IMR-90 (cell line): ENCODE measurements at regions not wholly inside any gene's neighbourhood (a gene's known extent, or its start where the extent isn't known, plus 50 kb on each side); places are given as distances from the start of the nearest gene placed in this dataset.

ENCODE experiments used
- ATAC-seq: fragments of 200-7000 bp; cut with Tn5 transposase; 2 replicates; pipeline ENCODE4 v1.9.1; 2020; ENCODE audit warnings: low read depth, mild to moderate bottlenecking, moderate library complexity
- BruUV-seq: library from RNA; stranded (reverse); fragments of 400-500 nt; replicated peaks from 2 replicates; lab custom pipeline; 2021; lab: Mats Ljungman, UMichigan
- CTCF ChIA-PET: fragments of 300-600 bp; formaldehyde crosslinking; extraction: SDS; loops from one replicate; lab custom pipeline; 2021; ENCODE audit warnings: antibody characterized with exemption; lab: Yijun Ruan, JAX
- POLR2A ChIA-PET: fragments of 300-600 bp; sonication (Branson Sonifier 250); formaldehyde crosslinking; loops from one replicate; lab custom pipeline; 2022; ENCODE audit warnings: antibody characterized with exemption; ENCODE audit not compliant: unreplicated experiment; lab: Charles Lee
- DNase-seq: peaks from one replicate; pipeline ENCODE4 v3.0.0; 2013
- H2AFZ ChIP-seq: replicated peaks from 2 replicates; pipeline ENCODE3; 2013; ENCODE audit warnings: low read length, mild to moderate bottlenecking; ENCODE audit not compliant: poor library complexity
- H2AK5ac ChIP-seq: 2 replicates; pipeline ENCODE4 v1.6.1; 2013; ENCODE audit warnings: low read depth, low read length, inconsistent platforms
- H2AK9ac ChIP-seq: replicated peaks from 2 replicates; pipeline ENCODE3; 2013; ENCODE audit warnings: mild to moderate bottlenecking, low read depth, low read length, moderate library complexity; ENCODE audit not compliant: poor library complexity
- H2BK120ac ChIP-seq: 2 replicates; pipeline ENCODE4 v1.6.1; 2013; ENCODE audit warnings: low read depth, low read length, inconsistent platforms
- H2BK15ac ChIP-seq: 3 replicates; pipeline ENCODE4 v1.6.1; 2013; ENCODE audit warnings: low read depth, low read length, inconsistent platforms
- H2BK20ac ChIP-seq: 2 replicates; pipeline ENCODE4 v1.6.1; 2013; ENCODE audit warnings: low read depth, mild to moderate bottlenecking, inconsistent platforms, low read length, moderate library complexity
- H2BK5ac ChIP-seq: 2 replicates; pipeline ENCODE4 v1.6.1; 2013; ENCODE audit warnings: mild to moderate bottlenecking, low read depth, low read length, inconsistent platforms; ENCODE audit not compliant: poor library complexity, severe bottlenecking
- H3K14ac ChIP-seq: replicated peaks from 2 replicates; pipeline ENCODE4 v1.6.1; 2013; ENCODE audit warnings: low read depth, low read length, inconsistent platforms
- H3K18ac ChIP-seq: 2 replicates; pipeline ENCODE4 v1.6.1; 2013; ENCODE audit warnings: low read depth, low read length, control low read depth
- H3K23ac ChIP-seq: 2 replicates; pipeline ENCODE4 v1.6.1; 2013; ENCODE audit warnings: low read depth, low read length, inconsistent platforms
- H3K27ac ChIP-seq: 2 replicates; pipeline ENCODE4 v1.5.1; 2013; ENCODE audit warnings: mild to moderate bottlenecking, control low read depth, low read length; ENCODE audit not compliant: insufficient read depth
- H3K27me3 ChIP-seq: 2 replicates; pipeline ENCODE4 v1.6.1; 2013; ENCODE audit warnings: low read length; ENCODE audit not compliant: control insufficient read depth, insufficient read depth
- H3K36me3 ChIP-seq: 2 replicates; pipeline ENCODE4 v1.6.1; 2013; ENCODE audit warnings: low read length, mixed read lengths; ENCODE audit not compliant: control insufficient read depth, insufficient read depth
- H3K4ac ChIP-seq: 2 replicates; pipeline ENCODE4 v1.6.1; 2013; ENCODE audit warnings: low read depth, low read length, inconsistent platforms
- H3K4me1 ChIP-seq: 2 replicates; pipeline ENCODE4 v1.6.1; 2013; ENCODE audit warnings: low read length, mixed read lengths; ENCODE audit not compliant: control insufficient read depth, insufficient read depth
- H3K4me2 ChIP-seq: 2 replicates; pipeline ENCODE4 v1.6.1; 2013; ENCODE audit warnings: low read depth, mild to moderate bottlenecking, control low read depth, low read length, moderate library complexity
- H3K4me3 ChIP-seq: 2 replicates; pipeline ENCODE4 v1.5.1; 2013; ENCODE audit warnings: low read depth, mild to moderate bottlenecking, control low read depth, low read length, moderate library complexity; ENCODE audit not compliant: insufficient read depth
- H3K56ac ChIP-seq: 2 replicates; pipeline ENCODE4 v1.6.1; 2013; ENCODE audit warnings: low read length, inconsistent platforms; ENCODE audit not compliant: insufficient read depth; ENCODE audit errors: extremely low read depth
- H3K79me1 ChIP-seq, 2 experiments: 2 replicates each; pipeline ENCODE4 v1.6.1; 2013; ENCODE audit warnings: low read length in 2 of 2, inconsistent platforms in 1 of 2, low read depth in 1 of 2
- H3K9ac ChIP-seq: 2 replicates; pipeline ENCODE4 v1.6.1; 2013; ENCODE audit warnings: low read depth, low read length, control low read depth
- H3K9me1 ChIP-seq: 2 replicates; pipeline ENCODE4 v1.6.1; 2013; ENCODE audit warnings: low read length, inconsistent platforms; ENCODE audit not compliant: insufficient read depth
- H3K9me3 ChIP-seq: 2 replicates; pipeline ENCODE4 v1.6.1; 2013; ENCODE audit warnings: low read length; ENCODE audit not compliant: control insufficient read depth, insufficient read depth
- H4K20me1 ChIP-seq: 2 replicates; pipeline ENCODE4 v1.6.1; 2013; ENCODE audit warnings: low read length, inconsistent platforms; ENCODE audit not compliant: insufficient read depth
- H4K5ac ChIP-seq: 2 replicates; pipeline ENCODE4 v1.6.1; 2013; ENCODE audit warnings: mild to moderate bottlenecking, low read depth, low read length, control low read depth
- H4K8ac ChIP-seq, 2 experiments: 2 replicates each; pipeline ENCODE4 v1.6.1; 2013; ENCODE audit warnings: low read depth in 2 of 2, low read length in 2 of 2, control low read depth in 1 of 2, inconsistent platforms in 1 of 2
- H4K91ac ChIP-seq: 2 replicates; pipeline ENCODE4 v1.6.1; 2013; ENCODE audit warnings: low read depth, low read length, inconsistent platforms; ENCODE audit not compliant: insufficient read depth
- BHLHE40 ChIP-seq: fragments of 150-350 bp; IDR thresholded peaks from 2 replicates; pipeline ENCODE4 v1.6.1; 2016; ENCODE audit warnings: mild to moderate bottlenecking, low read depth, low read length
- CEBPB ChIP-seq: IDR thresholded peaks from 2 replicates; pipeline ENCODE4 v1.6.1; 2012; ENCODE audit warnings: low read depth, low read length, improper control_type of control experiment
- CHD1 ChIP-seq: IDR thresholded peaks from 2 replicates; pipeline ENCODE4 v1.6.1; 2012; ENCODE audit warnings: low read depth, low read length, improper control_type of control experiment
- FOS ChIP-seq: fragments of 150-350 bp; IDR thresholded peaks from 2 replicates; pipeline ENCODE4 v1.6.1; 2016; ENCODE audit warnings: low read depth, low read length
- MAFK ChIP-seq: IDR thresholded peaks from 2 replicates; pipeline ENCODE4 v1.6.1; 2012; ENCODE audit warnings: low read depth, low read length, improper control_type of control experiment
- MAZ ChIP-seq: IDR thresholded peaks from 2 replicates; pipeline ENCODE4 v1.6.1; 2012; ENCODE audit warnings: low read depth, mild to moderate bottlenecking, low read length, improper control_type of control experiment, moderate library complexity, borderline replicate concordance
- MXI1 ChIP-seq: IDR thresholded peaks from 2 replicates; pipeline ENCODE4 v1.6.1; 2012; ENCODE audit warnings: low read depth, mild to moderate bottlenecking, low read length, moderate library complexity, borderline replicate concordance
- NFE2L2 ChIP-seq: fragments of 150-350 bp; IDR thresholded peaks from 2 replicates; pipeline ENCODE4 v1.6.1; 2016; ENCODE audit warnings: low read depth, mild to moderate bottlenecking, low read length
- POLR2A ChIP-seq: IDR thresholded peaks from 2 replicates; pipeline ENCODE4 v1.6.1; 2012; ENCODE audit warnings: mild to moderate bottlenecking, low read depth, low read length
- RAD21 ChIP-seq: IDR thresholded peaks from 2 replicates; pipeline ENCODE4 v1.6.1; 2012; ENCODE audit warnings: low read length, improper control_type of control experiment
- RCOR1 ChIP-seq: IDR thresholded peaks from 2 replicates; pipeline ENCODE4 v1.6.1; 2012; ENCODE audit warnings: mild to moderate bottlenecking, low read length, improper control_type of control experiment; ENCODE audit not compliant: insufficient replicate concordance
- RFX5 ChIP-seq: IDR thresholded peaks from 2 replicates; pipeline ENCODE4 v1.8.0; 2012; ENCODE audit warnings: low read depth, mild to moderate bottlenecking, low read length, moderate library complexity
- SMC3 ChIP-seq: fragments of 150-350 bp; IDR thresholded peaks from 2 replicates; pipeline ENCODE4 v1.6.1; 2016; ENCODE audit warnings: low read depth, mild to moderate bottlenecking, antibody characterized with exemption, low read length, moderate library complexity
- WGBS, 2 experiments: methylation state at CpG; one replicate each; pipeline versions ENCODE4 v1.1.5 to v1.1.7; 2013; ENCODE audit warnings: missing lambda C conversion rate in 2 of 2; ENCODE audit not compliant: insufficient read length in 1 of 2; ENCODE audit errors: extremely low coverage in 2 of 2; 5-methylcytosine and 5-hydroxymethylcytosine counted together
- dilution Hi-C: fragments of 300-500 bp; cut with HindIII; formaldehyde crosslinking; loops from one replicate; pipeline ENCODE4 v1.14.3; 2018; ENCODE audit warnings: low sequenced_read_pairs; ENCODE audit not compliant: unreplicated experiment
- in situ Hi-C: fragments of 300-500 bp; cut with MboI; formaldehyde crosslinking; loops from 3 replicates; pipeline ENCODE4 v1.14.3; 2019; ENCODE audit warnings: low sequenced_read_pairs, inconsistent platforms, mixed read lengths
- intact Hi-C: fragments of 100-400 bp; cut with micrococcal nuclease; formaldehyde crosslinking; loops from 2 replicates; pipeline ENCODE4 v1.10.0; 2022
- TF ChIP-seq, protein P1 (sequence below): fragments of 150-350 bp; IDR thresholded peaks from 2 replicates; pipeline ENCODE4 v1.6.1; 2017; ENCODE audit warnings: mild to moderate bottlenecking, antibody characterized with exemption, low read length, low read depth
- TF ChIP-seq, protein P2 (sequence below): fragments of 150-350 bp; IDR thresholded peaks from 2 replicates; pipeline ENCODE4 v1.6.1; 2016; ENCODE audit warnings: low read depth, mild to moderate bottlenecking, low read length, moderate library complexity, borderline replicate concordance
- TF ChIP-seq, protein P3 (sequence below): conservative IDR thresholded peaks from 2 replicates; pipeline ENCODE4 v1.5.1; 2012; ENCODE audit warnings: mild to moderate bottlenecking, low read depth, low read length, improper control_type of control experiment

DNA sequence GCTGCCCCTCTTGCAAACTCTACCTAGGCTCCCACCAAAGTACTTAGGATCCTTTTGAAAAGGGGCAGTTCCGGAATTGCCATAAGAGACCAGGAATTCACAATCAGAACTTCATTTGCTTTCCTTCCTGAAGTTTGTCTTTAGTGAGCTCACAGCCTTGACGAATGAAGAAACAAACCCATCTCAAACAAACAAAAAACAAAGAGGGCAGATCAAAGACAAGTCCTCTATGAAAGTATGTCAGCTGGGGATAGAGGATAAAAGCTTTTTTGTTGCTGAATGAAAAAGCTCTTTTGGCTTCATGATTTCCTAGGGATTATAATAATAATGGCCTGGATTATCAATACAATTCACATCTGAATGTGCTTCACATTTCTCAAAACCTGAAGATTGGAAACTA lies 357.9 kb upstream of the DUSP10 start:
- no peak overlapping the region for H4K5ac ChIP-seq
- H4K20me1 ChIP-seq, result no peaks in the 10 kb centered on the region
- intact Hi-C loops, result no loop called here
- no peak overlapping the region for H2BK5ac ChIP-seq
- no peak overlapping the region for H2BK15ac ChIP-seq
- no peaks in the 10 kb centered on the region; the same call in 1 of the 2 replicates for H3K9me1 ChIP-seq
- no peak overlapping the region for H2AFZ ChIP-seq
- no peaks in the 10 kb centered on the region for H3K27me3 ChIP-seq
- H2AK5ac ChIP-seq, result no peak overlapping the region
- POLR2A ChIA-PET, result no interaction called here
- H2BK20ac ChIP-seq, result no peak overlapping the region
- ATAC-seq (no peak), DNase-seq (no peak)
- no peak overlapping the region for H3K4ac ChIP-seq
- H3K79me1 ChIP-seq, result no peaks in the 10 kb centered on the region
- H3K27ac ChIP-seq, result no peak overlapping the region
- H4K91ac ChIP-seq, result no peak overlapping the region
- peaks cover 5% of the 10 kb centered on the region for H3K4me1 ChIP-seq
- no peak overlapping the region for H2AK9ac ChIP-seq
- no peak for TF ChIP-seq RFX5
- no peak for TF ChIP-seq CHD1
- TF ChIP-seq RAD21, result no peak
- TF ChIP-seq, protein P1, sequence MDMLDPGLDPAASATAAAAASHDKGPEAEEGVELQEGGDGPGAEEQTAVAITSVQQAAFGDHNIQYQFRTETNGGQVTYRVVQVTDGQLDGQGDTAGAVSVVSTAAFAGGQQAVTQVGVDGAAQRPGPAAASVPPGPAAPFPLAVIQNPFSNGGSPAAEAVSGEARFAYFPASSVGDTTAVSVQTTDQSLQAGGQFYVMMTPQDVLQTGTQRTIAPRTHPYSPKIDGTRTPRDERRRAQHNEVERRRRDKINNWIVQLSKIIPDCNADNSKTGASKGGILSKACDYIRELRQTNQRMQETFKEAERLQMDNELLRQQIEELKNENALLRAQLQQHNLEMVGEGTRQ, result no peak
- no peak for TF ChIP-seq BHLHE40
- TF ChIP-seq NFE2L2, result no peak
- no peak for TF ChIP-seq CEBPB
- no peak for TF ChIP-seq FOS
- no peak for TF ChIP-seq MAZ
- no peak for TF ChIP-seq MXI1
- TF ChIP-seq MAFK, result no peak
- TF ChIP-seq RCOR1, result no peak
- TF ChIP-seq, protein P2, sequence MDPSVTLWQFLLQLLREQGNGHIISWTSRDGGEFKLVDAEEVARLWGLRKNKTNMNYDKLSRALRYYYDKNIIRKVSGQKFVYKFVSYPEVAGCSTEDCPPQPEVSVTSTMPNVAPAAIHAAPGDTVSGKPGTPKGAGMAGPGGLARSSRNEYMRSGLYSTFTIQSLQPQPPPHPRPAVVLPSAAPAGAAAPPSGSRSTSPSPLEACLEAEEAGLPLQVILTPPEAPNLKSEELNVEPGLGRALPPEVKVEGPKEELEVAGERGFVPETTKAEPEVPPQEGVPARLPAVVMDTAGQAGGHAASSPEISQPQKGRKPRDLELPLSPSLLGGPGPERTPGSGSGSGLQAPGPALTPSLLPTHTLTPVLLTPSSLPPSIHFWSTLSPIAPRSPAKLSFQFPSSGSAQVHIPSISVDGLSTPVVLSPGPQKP, result no peak
- TF ChIP-seq POLR2A, result no peak
- TF ChIP-seq, protein P3, sequence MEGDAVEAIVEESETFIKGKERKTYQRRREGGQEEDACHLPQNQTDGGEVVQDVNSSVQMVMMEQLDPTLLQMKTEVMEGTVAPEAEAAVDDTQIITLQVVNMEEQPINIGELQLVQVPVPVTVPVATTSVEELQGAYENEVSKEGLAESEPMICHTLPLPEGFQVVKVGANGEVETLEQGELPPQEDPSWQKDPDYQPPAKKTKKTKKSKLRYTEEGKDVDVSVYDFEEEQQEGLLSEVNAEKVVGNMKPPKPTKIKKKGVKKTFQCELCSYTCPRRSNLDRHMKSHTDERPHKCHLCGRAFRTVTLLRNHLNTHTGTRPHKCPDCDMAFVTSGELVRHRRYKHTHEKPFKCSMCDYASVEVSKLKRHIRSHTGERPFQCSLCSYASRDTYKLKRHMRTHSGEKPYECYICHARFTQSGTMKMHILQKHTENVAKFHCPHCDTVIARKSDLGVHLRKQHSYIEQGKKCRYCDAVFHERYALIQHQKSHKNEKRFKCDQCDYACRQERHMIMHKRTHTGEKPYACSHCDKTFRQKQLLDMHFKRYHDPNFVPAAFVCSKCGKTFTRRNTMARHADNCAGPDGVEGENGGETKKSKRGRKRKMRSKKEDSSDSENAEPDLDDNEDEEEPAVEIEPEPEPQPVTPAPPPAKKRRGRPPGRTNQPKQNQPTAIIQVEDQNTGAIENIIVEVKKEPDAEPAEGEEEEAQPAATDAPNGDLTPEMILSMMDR, result no peak
- no peak for TF ChIP-seq SMC3
- no peak overlapping the region for H4K8ac ChIP-seq
- dilution Hi-C loops, result no loop called here
- no peak overlapping the region for H2BK120ac ChIP-seq
- H3K14ac ChIP-seq, result no peak overlapping the region
- no peak overlapping the region for H3K56ac ChIP-seq
- no peaks in the 10 kb centered on the region for H3K36me3 ChIP-seq
- no peak overlapping the region for H3K4me2 ChIP-seq
- 100% methylated on average over 1 of the region's 2 CpGs; no CpG with 5 or more reads in 1 of the 2 experiments for whole genome bisulfite sequencing, 2 experiments
- no peak overlapping the region for H3K18ac ChIP-seq
- no peak overlapping the region for H3K23ac ChIP-seq
- no TSS peak for BruUV-seq
- no peak overlapping the region for H3K9ac ChIP-seq
- H3K4me3 ChIP-seq, result no peak overlapping the region
- in situ Hi-C loops, result no loop called here
- CTCF ChIA-PET, result interaction anchor here (2.1 kb wide), 1 partner anchor 355 kb away, joined by 7 read pairs; no protein-coding TSS in a partner anchor
- no peaks in the 10 kb centered on the region for H3K9me3 ChIP-seq
